Small intestine (tissue), 7 donors: ENCODE measurements at regions not wholly inside any gene's neighbourhood (a gene's known extent, or its start where the extent isn't known, plus 50 kb on each side); places are given as distances from the start of the nearest gene placed in this dataset.

Experiments used
- DNase-seq, 2 donors: peaks; one replicate each; pipeline versions ENCODE4 v3.0.0 to v3.0.0-alpha.2; 2013
- FAIRE-seq: peaks from 2 replicates; lab custom pipeline; 2012; peaks lifted over from hg19 to GRCh38; lab: Jason Lieb, UNC
- H3K27ac ChIP-seq, 3 donors: one replicate each; pipeline ENCODE4 v1.5.1; 2013; ENCODE audit warnings: low read length in 2 of 3, mild to moderate bottlenecking in 2 of 3, control low read depth in 1 of 3, inconsistent platforms in 1 of 3, low read depth in 1 of 3, moderate library complexity in 1 of 3
- H3K27me3 ChIP-seq, 3 donors: one replicate each; pipeline ENCODE4 v1.6.1; 2013; ENCODE audit warnings: low read length in 3 of 3, inconsistent platforms in 1 of 3; ENCODE audit not compliant: control insufficient read depth in 3 of 3, insufficient read depth in 3 of 3
- H3K36me3 ChIP-seq, 3 donors: one replicate each; pipeline ENCODE4 v1.6.1; 2013; ENCODE audit warnings: low read length in 3 of 3, inconsistent platforms in 1 of 3, low read depth in 1 of 3, mild to moderate bottlenecking in 1 of 3, moderate library complexity in 1 of 3; ENCODE audit not compliant: control insufficient read depth in 3 of 3, insufficient read depth in 2 of 3
- H3K4me1 ChIP-seq, 3 donors: one replicate each; pipeline ENCODE4 v1.6.1; 2013; ENCODE audit warnings: low read length in 2 of 3, inconsistent platforms in 1 of 3, low read depth in 1 of 3, mild to moderate bottlenecking in 1 of 3, moderate library complexity in 1 of 3; ENCODE audit not compliant: control insufficient read depth in 3 of 3, insufficient read depth in 2 of 3
- H3K4me3 ChIP-seq, 3 donors: one replicate each; pipeline ENCODE4 v1.5.1; 2013; ENCODE audit warnings: low read length in 3 of 3, control low read depth in 1 of 3, inconsistent platforms in 1 of 3, low read depth in 1 of 3, mild to moderate bottlenecking in 1 of 3, moderate library complexity in 1 of 3
- H3K9me3 ChIP-seq, 2 donors: one replicate each; pipeline ENCODE4 v1.6.1; 2013; ENCODE audit warnings: low read depth in 1 of 2, low read length in 1 of 2; ENCODE audit not compliant: control insufficient read depth in 2 of 2, insufficient read depth in 1 of 2
- WGBS, 3 donors: extraction: QIAGEN DNeasy Blood & Tissue Kit; methylation state at CpG; one replicate each; pipeline ENCODE4 v1.1.7; 2013; 5-methylcytosine and 5-hydroxymethylcytosine counted together
- donor health status: healthy with polysubstance abuse.
- donor health status: control.
- donor health status: control.
- donor health status: Bipolar disorder and iron deficiency.
- donor health status: healthy.

DNA sequence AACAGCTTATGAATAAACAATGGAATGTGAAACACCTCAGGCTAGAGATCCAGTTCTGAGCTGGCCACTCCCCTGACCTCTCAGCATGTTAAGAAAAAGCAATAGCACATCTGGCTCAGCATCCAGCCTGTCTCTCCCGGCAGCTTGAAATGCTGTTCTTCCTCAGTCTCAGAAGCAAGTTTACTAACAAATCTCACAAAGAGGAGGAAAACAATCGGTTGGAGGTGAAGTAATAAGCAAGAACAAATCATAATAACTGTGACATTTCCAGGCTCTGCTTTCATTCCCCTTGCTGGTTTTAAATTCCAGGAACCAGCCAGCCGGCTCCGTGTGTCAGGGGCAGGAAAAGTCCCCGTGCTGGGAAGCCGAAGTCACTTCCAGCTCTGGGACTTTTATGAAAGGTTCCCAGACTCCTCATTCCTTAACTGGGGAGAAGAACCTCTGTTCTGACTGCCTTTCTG, 133.9 kb upstream of the ARL4C start:
- WGBS, 3 donors: 43 to 52% (median 43%) methylated on average over 6 of the region's 6 CpGs
- H3K4me3 ChIP-seq: no peak overlapping the region
- peak in 1 of 2 donors; percentile 9 for DNase-seq
- no peaks in the 10 kb centered on the region for H3K36me3 ChIP-seq
- FAIRE-seq: no peak
- H3K9me3 ChIP-seq: no peaks in the 10 kb centered on the region
- H3K27me3 ChIP-seq: peaks cover 0 to 6% (median 2%) of the 10 kb centered on the region in 3 donors
- peak overlapping the region in 1 of 3 donors; percentile 1 for H3K27ac ChIP-seq
- H3K4me1 ChIP-seq: no peaks in the 10 kb centered on the region

DNA sequence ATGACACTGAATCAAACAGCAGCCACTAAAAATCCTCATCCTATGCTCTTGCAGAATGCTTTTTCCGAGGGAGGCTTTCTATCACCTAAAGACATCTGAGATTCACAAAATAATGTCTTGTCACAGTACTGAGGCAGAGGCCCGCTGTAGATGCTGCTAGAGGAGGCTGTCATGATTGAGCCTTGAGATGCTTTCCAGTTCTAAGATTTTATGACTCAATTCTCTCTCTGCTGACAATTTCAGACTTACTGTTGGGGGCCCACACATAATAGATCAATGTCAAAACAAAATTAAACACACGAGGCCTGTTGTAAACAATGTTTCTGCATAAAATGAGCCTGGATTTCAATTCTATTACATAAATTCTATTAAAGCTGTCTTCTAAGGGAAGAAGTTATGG, 132.7 kb upstream of the ARL4C start:
- Histone ChIP-seq H3K9me3 (no peaks in the 10 kb centered on the region), H3K27me3 (peaks cover 0 to 6% (median 2%) of the 10 kb centered on the region in 3 donors), H3K4me1 (no peaks in the 10 kb centered on the region), H3K4me3 (no peak overlapping the region), H3K36me3 (no peaks in the 10 kb centered on the region), H3K27ac (no peak overlapping the region)
- 65 to 77% (median 70%) methylated on average over 3 of the region's 3 CpGs for WGBS, 3 donors
- DNase-seq (no peak), FAIRE-seq (no peak)

DNA sequence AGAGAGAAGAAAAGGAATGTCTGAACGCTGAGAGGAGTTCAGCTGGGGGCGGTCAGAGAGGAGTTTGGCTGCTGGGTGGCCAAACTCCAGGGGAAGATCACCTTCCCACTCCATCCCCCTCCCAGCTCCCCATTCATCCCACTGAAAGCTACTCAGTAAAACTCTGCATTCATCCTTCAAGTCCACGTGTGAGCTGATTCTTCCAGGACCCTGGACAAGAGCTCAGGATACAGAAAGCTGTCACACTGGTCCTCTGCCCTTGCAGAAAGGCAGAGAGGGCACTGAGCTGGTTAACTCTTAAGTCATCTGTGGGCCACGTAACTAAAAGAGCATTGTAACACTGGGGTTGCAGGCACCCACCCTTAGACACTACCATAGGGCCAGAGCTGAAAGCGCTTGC, 132.1 kb upstream of the ARL4C start:
- no peak for FAIRE-seq
- no peaks in the 10 kb centered on the region for H3K9me3 ChIP-seq
- no peak overlapping the region for H3K27ac ChIP-seq
- DNase-seq: no peak
- H3K27me3 ChIP-seq: peaks cover 0 to 6% (median 2%) of the 10 kb centered on the region in 3 donors
- H3K36me3 ChIP-seq: no peaks in the 10 kb centered on the region
- WGBS, 3 donors: 67 to 84% (median 81%) methylated on average over 5 of the region's 5 CpGs
- no peak overlapping the region for H3K4me3 ChIP-seq
- no peaks in the 10 kb centered on the region for H3K4me1 ChIP-seq

DNA sequence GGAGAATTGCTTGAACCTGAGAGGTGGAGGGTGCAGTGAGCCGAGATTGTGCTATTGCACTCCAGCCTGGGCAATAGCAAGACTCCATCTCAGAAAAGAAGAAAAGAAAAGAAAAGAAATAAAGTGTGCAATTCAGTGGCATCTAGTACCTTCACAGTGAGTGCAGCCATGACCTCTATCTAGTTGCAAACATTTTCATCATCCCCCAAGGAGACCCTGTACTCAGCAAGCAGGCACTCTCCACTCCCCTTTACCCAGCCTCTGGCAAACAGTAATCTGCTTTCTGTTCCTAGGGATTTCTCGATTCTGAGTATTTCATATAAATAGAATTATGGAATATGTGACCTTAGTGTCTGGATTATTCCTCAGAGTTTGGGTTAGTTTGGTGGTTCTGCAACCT, 130.4 kb upstream of the ARL4C start:
- no peak overlapping the region for H3K4me3 ChIP-seq
- H3K27me3 ChIP-seq: peaks cover 0 to 6% (median 2%) of the 10 kb centered on the region in 3 donors
- H3K9me3 ChIP-seq: no peaks in the 10 kb centered on the region
- H3K27ac ChIP-seq: no peak overlapping the region
- 63 to 87% (median 83%) methylated on average over 2 of the region's 2 CpGs for WGBS, 3 donors
- no peaks in the 10 kb centered on the region for H3K36me3 ChIP-seq
- H3K4me1 ChIP-seq: no peaks in the 10 kb centered on the region
- DNase-seq (no peak), FAIRE-seq (no peak)

DNA sequence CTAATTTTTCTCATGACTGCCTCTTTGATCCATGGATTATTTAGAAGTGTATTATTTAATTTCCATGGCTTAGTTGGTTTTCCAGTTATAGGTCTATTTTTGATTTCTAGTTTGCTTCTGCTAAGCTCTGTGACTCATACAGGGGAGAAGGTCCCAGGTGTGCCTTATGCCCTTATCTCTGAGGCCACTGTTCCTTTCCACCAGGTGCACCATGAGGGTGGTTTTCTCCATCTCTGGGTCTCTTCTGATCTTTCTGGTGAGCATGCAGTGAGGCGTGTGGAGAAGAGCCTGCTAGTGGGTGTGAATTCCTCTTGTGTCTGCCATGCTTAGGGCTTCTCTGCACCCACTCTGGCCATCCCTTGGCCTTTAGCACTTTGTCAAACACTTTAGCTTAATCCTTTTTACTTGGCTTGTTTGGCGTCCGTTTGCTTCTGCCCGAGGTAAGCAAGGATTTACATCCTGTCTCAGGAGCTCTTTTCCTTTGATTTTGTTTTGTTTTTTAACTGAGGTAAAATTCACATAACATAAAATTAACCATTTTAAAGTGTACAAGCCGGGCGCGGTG, 129.8 kb upstream of the ARL4C start:
- Histone ChIP-seq H3K4me3 (no peak overlapping the region), H3K36me3 (no peaks in the 10 kb centered on the region), H3K27me3 (peaks cover 0 to 1% (median 0%) of the 10 kb centered on the region in 3 donors), H3K27ac (no peak overlapping the region), H3K4me1 (no peaks in the 10 kb centered on the region), H3K9me3 (no peaks in the 10 kb centered on the region)
- DNase-seq: no peak
- 73 to 83% (median 78%) methylated on average over 7 of the region's 7 CpGs for WGBS, 3 donors
- FAIRE-seq: no peak

DNA sequence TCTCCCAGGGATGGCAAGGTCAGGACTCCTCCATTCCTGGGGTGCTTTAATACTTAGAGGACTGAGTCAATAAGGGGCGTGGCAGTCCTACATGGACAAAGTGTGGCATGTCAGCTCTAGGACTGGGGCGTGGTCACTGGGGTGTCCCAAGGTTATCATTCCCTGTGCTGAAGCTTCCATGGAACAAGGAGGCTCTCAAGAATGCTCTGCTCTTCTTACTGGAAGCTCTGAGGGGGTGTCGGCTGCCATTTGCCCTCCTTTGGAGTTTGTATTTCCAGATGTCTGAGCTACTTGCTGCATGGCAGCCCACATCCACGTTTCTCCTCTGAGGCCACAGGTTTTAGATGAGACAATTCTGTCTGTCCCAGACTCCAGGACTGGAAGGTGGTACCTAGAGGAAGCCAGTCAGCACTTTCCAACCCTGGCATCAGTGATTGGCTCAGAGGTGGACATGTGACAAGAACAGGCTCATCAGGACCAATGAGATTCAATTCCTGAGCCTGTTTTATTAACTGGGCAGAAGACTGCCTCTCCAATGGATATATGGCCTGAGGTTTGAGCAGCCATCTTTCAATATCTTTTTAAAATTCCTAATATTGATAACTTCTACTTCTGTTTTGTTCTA, 128.9 kb upstream of the ARL4C start:
- DNase-seq: peak in 1 of 2 donors; percentile 5
- Histone ChIP-seq H3K9me3 (no peaks in the 10 kb centered on the region), H3K36me3 (no peaks in the 10 kb centered on the region), H3K4me3 (no peak overlapping the region), H3K27me3 (no peaks in the 10 kb centered on the region), H3K4me1 (no peaks in the 10 kb centered on the region), H3K27ac (no peak overlapping the region)
- WGBS, 3 donors: 60 to 83% (median 68%) methylated on average over 4 of the region's 4 CpGs
- FAIRE-seq: no peak

DNA sequence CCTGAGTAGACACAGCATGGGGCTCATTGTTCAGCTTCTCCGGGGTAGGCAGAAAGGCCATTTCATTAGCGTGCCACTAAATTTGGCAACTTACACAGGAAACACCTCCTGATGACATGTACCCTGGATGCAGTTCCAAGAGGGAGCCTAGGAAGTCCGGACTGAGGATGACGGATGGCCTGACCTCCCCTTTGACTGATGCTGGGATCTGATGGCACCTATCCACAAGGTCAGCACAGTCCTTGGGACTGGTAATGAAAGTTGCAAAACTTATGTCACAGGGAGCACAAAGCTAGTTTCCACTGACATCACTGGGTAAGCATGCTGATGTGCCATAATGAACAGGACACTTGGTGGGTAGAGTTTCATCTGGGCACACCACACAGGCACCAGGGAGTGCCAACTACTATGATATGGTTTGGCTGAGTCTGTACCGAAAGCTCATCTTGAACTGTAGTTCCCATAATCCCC, 126.7 kb upstream of the ARL4C start:
- H3K4me3 ChIP-seq: no peak overlapping the region
- no peak for DNase-seq
- 77 to 91% (median 90%) methylated on average over 5 of the region's 5 CpGs for WGBS, 3 donors
- no peaks in the 10 kb centered on the region for H3K27me3 ChIP-seq
- no peak for FAIRE-seq
- H3K4me1 ChIP-seq: no peaks in the 10 kb centered on the region
- no peaks in the 10 kb centered on the region for H3K36me3 ChIP-seq
- H3K27ac ChIP-seq: no peak overlapping the region
- no peaks in the 10 kb centered on the region for H3K9me3 ChIP-seq

DNA sequence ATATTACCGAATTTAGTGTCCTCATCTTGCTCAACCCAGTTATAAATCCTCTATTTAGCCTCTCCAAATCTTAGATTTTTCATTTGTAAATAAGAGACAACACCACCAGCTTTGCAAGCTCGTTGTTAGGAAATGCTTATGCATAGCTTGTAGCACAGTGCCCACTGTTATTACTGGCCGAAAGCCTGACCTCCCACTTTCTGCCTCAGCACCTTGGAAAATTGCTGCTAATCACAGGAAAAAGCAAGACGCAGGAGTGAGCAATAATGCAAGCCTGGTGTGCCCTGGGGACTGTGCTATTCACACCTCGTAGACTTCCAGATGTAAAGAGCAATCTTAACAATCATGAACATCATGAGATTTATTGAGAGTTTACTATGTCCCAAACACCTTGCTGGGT, 124.2 kb upstream of the ARL4C start:
- no peaks in the 10 kb centered on the region for H3K9me3 ChIP-seq
- no peaks in the 10 kb centered on the region for H3K4me1 ChIP-seq
- FAIRE-seq: no peak
- no peak overlapping the region for H3K27ac ChIP-seq
- H3K27me3 ChIP-seq: no peaks in the 10 kb centered on the region
- no peaks in the 10 kb centered on the region for H3K36me3 ChIP-seq
- DNase-seq: no peak
- WGBS, 3 donors: 80 to 84% (median 82%) methylated on average over 5 of the region's 5 CpGs
- no peak overlapping the region for H3K4me3 ChIP-seq
